ENCODE measurements at regions not wholly inside any gene's neighbourhood (a gene's known extent, or its start where the extent isn't known, plus 50 kb on each side); places are given as distances from the start of the nearest gene placed in this dataset.

- H3K4me3 ChIP-seq (ENCODE audit: low read depth, low read length): no peak overlapping the region
- DNase-seq (ENCODE audit: low read depth, low spot score): no peak
- TF ChIP-seq, protein P1, sequence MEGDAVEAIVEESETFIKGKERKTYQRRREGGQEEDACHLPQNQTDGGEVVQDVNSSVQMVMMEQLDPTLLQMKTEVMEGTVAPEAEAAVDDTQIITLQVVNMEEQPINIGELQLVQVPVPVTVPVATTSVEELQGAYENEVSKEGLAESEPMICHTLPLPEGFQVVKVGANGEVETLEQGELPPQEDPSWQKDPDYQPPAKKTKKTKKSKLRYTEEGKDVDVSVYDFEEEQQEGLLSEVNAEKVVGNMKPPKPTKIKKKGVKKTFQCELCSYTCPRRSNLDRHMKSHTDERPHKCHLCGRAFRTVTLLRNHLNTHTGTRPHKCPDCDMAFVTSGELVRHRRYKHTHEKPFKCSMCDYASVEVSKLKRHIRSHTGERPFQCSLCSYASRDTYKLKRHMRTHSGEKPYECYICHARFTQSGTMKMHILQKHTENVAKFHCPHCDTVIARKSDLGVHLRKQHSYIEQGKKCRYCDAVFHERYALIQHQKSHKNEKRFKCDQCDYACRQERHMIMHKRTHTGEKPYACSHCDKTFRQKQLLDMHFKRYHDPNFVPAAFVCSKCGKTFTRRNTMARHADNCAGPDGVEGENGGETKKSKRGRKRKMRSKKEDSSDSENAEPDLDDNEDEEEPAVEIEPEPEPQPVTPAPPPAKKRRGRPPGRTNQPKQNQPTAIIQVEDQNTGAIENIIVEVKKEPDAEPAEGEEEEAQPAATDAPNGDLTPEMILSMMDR (IDR thresholded peaks at IDR 0.05; ENCODE audit: insufficient read depth, low read length, missing control alignments): no peak
- ChIA-PET CTCF (no interaction called here), POLR2A (no interaction called here)
Measured at GRCh38 chr11:133681901-133682300, 149.6 kb upstream of the OPCML start.

- POLR2A ChIA-PET: no interaction called here
- CTCF ChIA-PET: no interaction called here
- TF ChIP-seq, protein P1 (IDR thresholded peaks at IDR 0.05; ENCODE audit: insufficient read depth, low read length, missing control alignments): no peak
- DNase-seq (ENCODE audit: low read depth, low spot score): no peak
- H3K4me3 ChIP-seq (ENCODE audit: low read depth, low read length): no peak overlapping the region
Measured at GRCh38 chr11:133679896-133680295, 147.6 kb upstream of the OPCML start.

DNA sequence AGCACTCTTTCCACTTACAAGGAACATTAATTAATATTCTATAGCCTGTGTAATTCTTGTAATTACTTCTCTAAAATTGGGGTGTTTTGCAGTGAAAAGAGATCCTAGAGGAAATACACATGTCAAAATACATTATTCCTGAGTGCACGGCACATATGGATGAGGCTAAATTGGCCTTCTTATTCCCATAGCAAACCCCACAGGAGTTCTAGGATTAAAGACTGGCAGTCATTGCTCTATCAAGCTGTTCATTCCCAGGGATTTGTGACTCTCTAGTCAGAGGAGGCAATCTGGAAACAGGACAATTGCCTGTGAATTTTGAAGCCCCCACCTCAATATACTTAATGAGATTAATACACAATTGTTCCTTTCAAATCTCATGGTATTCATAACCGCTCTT, 145.9 kb upstream of the OPCML start:
- POLR2A ChIA-PET: no interaction called here
- no peak for DNase-seq (ENCODE audit: low read depth, low spot score)
- H3K4me3 ChIP-seq (ENCODE audit: low read depth, low read length): no peak overlapping the region
- CTCF ChIA-PET: no interaction called here
- TF ChIP-seq, protein P1 (IDR thresholded peaks at IDR 0.05; ENCODE audit: insufficient read depth, low read length, missing control alignments): no peak

DNA sequence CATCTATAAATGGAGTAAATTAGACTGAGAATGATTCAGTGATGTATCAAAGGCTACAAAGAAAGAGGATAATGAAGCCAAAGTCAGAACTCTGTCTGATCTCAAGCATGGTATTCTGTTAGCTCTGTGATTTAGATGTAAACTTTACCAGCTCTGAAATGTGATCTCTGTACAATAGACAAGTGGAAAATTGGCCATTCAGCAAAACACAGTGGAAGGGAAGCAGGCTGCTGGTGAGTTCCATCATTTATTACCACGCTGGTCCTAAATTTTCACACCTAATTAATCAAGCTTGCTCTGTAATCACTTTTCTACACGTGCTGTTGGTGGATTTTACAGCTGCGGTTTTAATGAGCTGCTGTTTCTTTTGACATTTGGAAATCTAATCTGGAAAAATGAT, 145.1 kb upstream of the OPCML start:
- no peak overlapping the region for H3K4me3 ChIP-seq (ENCODE audit: low read depth, low read length)
- no peak for DNase-seq (ENCODE audit: low read depth, low spot score)
- TF ChIP-seq, protein P1 (IDR thresholded peaks at IDR 0.05; ENCODE audit: insufficient read depth, low read length, missing control alignments): no peak
- ChIA-PET CTCF (no interaction called here), POLR2A (no interaction called here)

DNA sequence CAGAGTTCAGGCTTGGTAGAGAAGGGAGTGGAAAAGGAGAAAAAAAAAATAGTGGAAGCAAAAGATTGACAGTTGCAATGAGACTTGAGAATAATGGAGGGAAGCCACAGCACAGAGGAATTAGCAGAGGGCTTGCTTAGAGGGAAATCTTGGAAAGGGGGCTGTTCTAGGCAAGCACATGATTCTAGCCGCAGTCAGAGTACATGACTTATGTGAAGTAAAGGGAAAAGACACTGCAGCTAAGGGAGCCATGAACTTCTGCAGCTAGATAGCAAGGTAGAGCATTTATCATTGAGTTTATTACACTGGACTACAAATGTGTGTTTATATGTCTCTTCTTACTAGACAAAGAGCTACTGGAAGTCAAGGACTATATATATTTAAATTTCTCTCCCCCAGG, 144.0 kb upstream of the OPCML start:
- TF ChIP-seq, protein P1 (IDR thresholded peaks at IDR 0.05; ENCODE audit: insufficient read depth, low read length, missing control alignments): no peak
- CTCF ChIA-PET: no interaction called here
- POLR2A ChIA-PET: no interaction called here
- H3K4me3 ChIP-seq (ENCODE audit: low read depth, low read length): no peak overlapping the region
- DNase-seq (ENCODE audit: low read depth, low spot score): no peak

DNA sequence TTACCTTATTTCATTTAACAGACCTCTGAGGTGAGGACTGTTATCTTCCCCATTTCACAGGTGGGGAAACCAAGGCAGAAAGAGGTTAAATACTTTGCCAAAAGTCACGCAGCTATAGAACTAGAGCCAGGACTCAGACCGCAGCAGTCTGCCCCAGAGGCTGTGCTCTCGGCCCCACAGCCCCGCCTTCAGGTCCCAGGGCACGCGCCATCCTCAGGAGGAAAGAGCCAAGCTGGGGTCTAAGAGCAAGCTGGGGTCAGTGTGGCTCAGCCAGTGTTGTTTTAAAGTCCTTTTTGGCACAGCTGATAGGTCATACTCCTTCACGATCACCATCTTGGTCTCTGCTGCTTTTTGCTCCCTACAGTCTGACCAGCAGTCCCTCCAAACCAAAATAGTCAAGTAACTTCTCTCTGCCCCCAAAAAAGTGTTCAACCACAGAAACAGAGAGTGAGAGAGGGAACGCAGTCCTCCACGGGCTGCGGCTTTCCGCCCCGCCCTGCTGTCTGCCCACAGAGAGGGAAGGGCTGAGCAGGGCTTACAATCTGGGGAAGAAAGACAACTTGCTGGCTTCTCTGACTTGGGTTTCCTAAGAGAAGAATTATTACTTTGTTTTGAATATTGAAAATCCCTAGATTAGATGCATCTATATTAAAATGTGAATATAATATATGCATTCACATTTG, 137.2 kb upstream of the OPCML start:
- DNase-seq (ENCODE audit: low read depth, low spot score): no peak
- CTCF ChIA-PET: no interaction called here
- POLR2A ChIA-PET: no interaction called here
- TF ChIP-seq, protein P1 (IDR thresholded peaks at IDR 0.05; ENCODE audit: insufficient read depth, low read length, missing control alignments): no peak
- H3K4me3 ChIP-seq (ENCODE audit: low read depth, low read length): no peak overlapping the region

All from AG04449 (cell line).